IPS-NIHi7 (cell line): ENCODE measurements at regions not wholly inside any gene's neighbourhood (a gene's known extent, or its start where the extent isn't known, plus 50 kb on each side); places are given as distances from the start of the nearest gene placed in this dataset.

Source experiments
- DNase-seq: peaks from one replicate; pipeline ENCODE4 v3.0.0; 2012; ENCODE audit warnings: mixed read lengths; ENCODE audit errors: extremely low spot score

GRCh38 chr5:136811086-136811485, 445.7 kb upstream of the TRPC7 start:
- no peak for DNase-seq

DNA sequence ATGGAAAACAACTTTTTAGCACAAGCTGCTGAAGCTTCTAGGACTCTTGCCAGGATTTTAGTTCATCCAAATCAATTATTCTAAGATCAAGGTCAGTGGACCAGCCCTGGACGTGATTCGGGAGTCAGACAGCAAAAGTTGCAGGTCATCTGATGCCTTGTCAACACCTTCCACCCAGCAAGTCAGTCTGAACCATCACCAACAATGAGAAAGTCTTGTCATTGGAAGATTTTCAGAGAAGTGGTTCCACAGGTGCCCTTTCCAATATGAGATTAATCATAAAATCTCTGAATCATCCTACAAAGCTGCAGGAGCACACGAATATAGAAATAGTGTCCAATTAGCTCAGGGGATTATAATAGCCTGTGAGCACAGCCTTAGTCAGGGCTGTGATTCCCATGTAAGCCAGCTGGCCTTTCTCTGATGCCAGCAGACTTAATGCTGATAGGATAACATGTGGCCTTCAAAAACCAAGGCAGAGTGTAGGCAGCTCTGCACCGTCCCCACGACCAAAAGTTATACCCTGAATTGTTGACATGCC, 445.0 kb upstream of the TRPC7 start:
- no peak for DNase-seq

GRCh38 chr5:136809382-136809781, 444.0 kb upstream of the TRPC7 start:
- DNase-seq: no peak

DNA sequence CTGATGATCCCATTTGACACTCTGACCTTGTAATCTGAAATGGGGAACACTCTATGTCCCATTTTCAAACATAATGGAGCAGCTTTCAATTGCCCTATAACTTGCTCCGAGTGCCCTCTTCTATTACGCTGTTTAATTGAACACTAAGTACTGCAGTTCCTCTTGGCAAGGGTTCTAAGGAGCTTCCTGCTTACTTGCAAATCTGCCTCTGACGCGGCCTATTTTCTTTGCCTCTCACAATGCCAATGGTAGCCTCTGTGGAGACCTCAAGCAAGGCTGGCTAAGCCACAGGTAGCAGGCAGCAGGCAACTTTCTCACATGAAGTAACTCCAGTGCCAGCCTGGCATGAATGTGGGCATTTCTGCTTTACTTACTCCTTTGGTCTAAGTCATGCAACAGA, 443.4 kb upstream of the TRPC7 start:
- DNase-seq: no peak

- DNase-seq: no peak
These were observed 440.1 kb upstream of the TRPC7 start for GRCh38 chr5:136805466-136805865.

GRCh38 chr5:136802383-136802782, 437.0 kb upstream of the TRPC7 start:
- peak; percentile 25 for DNase-seq

GRCh38 chr5:136799806-136800372, 434.5 kb upstream of the TRPC7 start:
- DNase-seq: peak; percentile 23

GRCh38 chr5:136793300-136793699, 428.0 kb upstream of the TRPC7 start:
- DNase-seq: no peak

- DNase-seq: no peak
These were observed 416.1 kb upstream of the TRPC7 start for GRCh38 chr5:136781464-136781863.

DNA sequence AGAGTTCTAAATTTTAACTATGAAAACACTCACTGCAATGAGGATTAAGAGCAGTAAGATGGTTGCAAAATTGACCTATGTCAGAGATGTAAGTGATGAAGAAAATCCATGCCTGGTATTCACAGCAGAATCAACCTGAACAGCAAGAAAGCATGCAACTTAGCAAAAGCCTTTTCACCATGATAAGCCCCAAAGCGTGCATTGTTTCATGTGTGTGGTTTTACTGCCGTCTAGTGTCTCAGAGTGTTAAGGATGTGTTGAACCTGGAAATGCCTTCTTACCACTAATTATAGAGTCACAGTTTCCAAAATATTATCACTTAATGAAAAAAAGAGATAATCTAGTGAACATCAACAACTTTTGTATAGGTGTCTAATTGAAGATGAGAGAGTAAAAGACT, 415.2 kb upstream of the TRPC7 start:
- peak; percentile 9 for DNase-seq

GRCh38 chr5:136776022-136776927, 410.9 kb upstream of the TRPC7 start:
- peak; percentile 5 for DNase-seq

DNA sequence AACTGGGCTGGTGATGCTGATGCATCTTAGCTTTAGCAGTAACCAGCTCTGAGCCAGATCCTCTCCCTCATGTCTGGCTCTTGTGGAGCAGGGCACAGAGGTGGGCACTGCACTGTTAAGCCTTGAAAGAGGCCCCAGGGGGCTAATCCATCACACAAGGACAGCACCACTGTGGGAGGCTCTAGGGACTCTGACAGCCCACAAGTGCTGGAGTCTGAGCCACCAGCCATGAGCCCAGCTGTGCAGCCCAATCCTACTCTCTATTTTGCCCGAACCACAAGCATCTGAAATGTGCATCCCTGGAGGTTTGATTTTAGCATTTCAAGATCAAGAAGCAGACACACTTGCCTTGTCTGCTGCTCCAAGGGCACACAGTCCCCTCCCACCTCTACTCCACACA, 407.1 kb upstream of the TRPC7 start:
- no peak for DNase-seq

GRCh38 chr5:136769900-136770684, 404.7 kb upstream of the TRPC7 start:
- DNase-seq: peak; percentile 95

GRCh38 chr5:136769093-136769492, 403.7 kb upstream of the TRPC7 start:
- DNase-seq: peak; percentile 4

- DNase-seq: no peak
These were observed 403.1 kb upstream of the TRPC7 start for GRCh38 chr5:136768457-136768856.

- no peak for DNase-seq
These were observed 401.1 kb upstream of the TRPC7 start for GRCh38 chr5:136766456-136766855.

DNA sequence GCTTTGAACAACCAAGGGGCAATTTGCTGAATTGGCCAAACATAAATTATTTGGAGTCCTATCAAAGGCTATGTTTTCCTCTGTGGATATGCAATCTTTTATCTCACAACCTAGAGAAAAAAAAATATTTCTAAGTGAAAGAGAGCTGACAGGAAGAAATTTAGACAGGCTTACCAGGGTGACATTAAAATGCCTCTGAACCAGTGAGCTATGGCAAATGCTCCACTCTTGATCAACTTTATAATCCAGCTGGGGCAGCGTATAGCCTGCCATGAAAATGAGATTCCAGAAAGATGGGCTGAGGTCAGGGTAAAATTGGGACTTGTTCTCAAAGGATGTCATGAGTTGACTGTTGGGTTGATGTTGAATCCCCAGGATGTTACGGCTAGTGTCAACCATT, 399.3 kb upstream of the TRPC7 start:
- no peak for DNase-seq

DNA sequence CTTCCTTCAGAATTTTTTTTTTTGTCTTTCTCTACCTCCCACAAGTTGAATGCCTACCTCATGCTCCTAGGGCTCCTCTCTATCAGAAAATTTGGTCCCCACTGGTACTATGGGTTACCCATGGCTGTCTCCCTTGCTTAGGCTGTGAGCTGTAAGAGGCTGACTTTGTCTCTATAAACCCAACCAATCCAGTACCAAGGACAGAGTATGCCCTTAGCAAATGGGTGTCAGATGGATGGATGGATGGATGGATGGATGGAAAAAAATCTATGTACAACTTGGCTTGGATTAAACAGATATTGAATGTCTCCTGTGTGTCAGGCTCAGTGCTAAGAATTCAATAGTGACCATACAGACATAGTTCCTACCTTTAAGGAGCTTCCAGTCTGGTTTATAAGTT, 398.2 kb upstream of the TRPC7 start:
- DNase-seq: no peak

- DNase-seq: no peak
These were observed 388.9 kb upstream of the TRPC7 start for GRCh38 chr5:136754216-136754615.

- no peak for DNase-seq
These were observed 385.0 kb upstream of the TRPC7 start for GRCh38 chr5:136750224-136750862.

DNA sequence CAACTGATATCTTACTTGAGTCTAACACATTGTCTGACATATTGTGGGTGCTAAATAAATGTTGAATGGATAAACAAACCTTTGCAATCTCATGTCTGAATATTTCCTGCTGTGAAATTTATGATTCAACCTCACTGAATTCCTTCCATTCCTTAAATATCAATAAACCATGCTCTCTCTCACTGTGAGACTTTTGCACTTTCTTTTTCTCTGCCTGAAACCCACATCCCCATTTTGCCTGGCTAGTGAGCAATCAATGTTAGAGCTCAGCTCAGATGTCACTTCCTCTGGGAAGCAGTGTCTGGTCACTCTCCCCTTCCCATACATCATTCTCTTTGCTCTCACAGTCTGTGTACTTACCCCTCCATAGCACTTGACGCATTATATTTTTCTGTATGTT, 383.7 kb upstream of the TRPC7 start:
- DNase-seq: no peak

GRCh38 chr5:136743052-136743451, 377.7 kb upstream of the TRPC7 start:
- no peak for DNase-seq
